IMR-90 (cell line): ENCODE measurements at regions not wholly inside any gene's neighbourhood (a gene's known extent, or its start where the extent isn't known, plus 50 kb on each side); places are given as distances from the start of the nearest gene placed in this dataset.

ENCODE experiments used
- ATAC-seq: fragments of 200-7000 bp; cut with Tn5 transposase; 2 replicates; pipeline ENCODE4 v1.9.1; 2020; ENCODE audit warnings: low read depth, mild to moderate bottlenecking, moderate library complexity
- BruUV-seq: library from RNA; stranded (reverse); fragments of 400-500 nt; replicated peaks from 2 replicates; lab custom pipeline; 2021; lab: Mats Ljungman, UMichigan
- CTCF ChIA-PET: fragments of 300-600 bp; formaldehyde crosslinking; extraction: SDS; loops from one replicate; lab custom pipeline; 2021; ENCODE audit warnings: antibody characterized with exemption; lab: Yijun Ruan, JAX
- POLR2A ChIA-PET: fragments of 300-600 bp; sonication (Branson Sonifier 250); formaldehyde crosslinking; loops from one replicate; lab custom pipeline; 2022; ENCODE audit warnings: antibody characterized with exemption; ENCODE audit not compliant: unreplicated experiment; lab: Charles Lee
- DNase-seq: peaks from one replicate; pipeline ENCODE4 v3.0.0; 2013
- H2AFZ ChIP-seq: replicated peaks from 2 replicates; pipeline ENCODE3; 2013; ENCODE audit warnings: low read length, mild to moderate bottlenecking; ENCODE audit not compliant: poor library complexity
- H2AK5ac ChIP-seq: 2 replicates; pipeline ENCODE4 v1.6.1; 2013; ENCODE audit warnings: low read depth, low read length, inconsistent platforms
- H2AK9ac ChIP-seq: replicated peaks from 2 replicates; pipeline ENCODE3; 2013; ENCODE audit warnings: mild to moderate bottlenecking, low read depth, low read length, moderate library complexity; ENCODE audit not compliant: poor library complexity
- H2BK120ac ChIP-seq: 2 replicates; pipeline ENCODE4 v1.6.1; 2013; ENCODE audit warnings: low read depth, low read length, inconsistent platforms
- H2BK15ac ChIP-seq: 3 replicates; pipeline ENCODE4 v1.6.1; 2013; ENCODE audit warnings: low read depth, low read length, inconsistent platforms
- H2BK20ac ChIP-seq: 2 replicates; pipeline ENCODE4 v1.6.1; 2013; ENCODE audit warnings: low read depth, mild to moderate bottlenecking, inconsistent platforms, low read length, moderate library complexity
- H2BK5ac ChIP-seq: 2 replicates; pipeline ENCODE4 v1.6.1; 2013; ENCODE audit warnings: mild to moderate bottlenecking, low read depth, low read length, inconsistent platforms; ENCODE audit not compliant: poor library complexity, severe bottlenecking
- H3K14ac ChIP-seq: replicated peaks from 2 replicates; pipeline ENCODE4 v1.6.1; 2013; ENCODE audit warnings: low read depth, low read length, inconsistent platforms
- H3K18ac ChIP-seq: 2 replicates; pipeline ENCODE4 v1.6.1; 2013; ENCODE audit warnings: low read depth, low read length, control low read depth
- H3K23ac ChIP-seq: 2 replicates; pipeline ENCODE4 v1.6.1; 2013; ENCODE audit warnings: low read depth, low read length, inconsistent platforms
- H3K27ac ChIP-seq: 2 replicates; pipeline ENCODE4 v1.5.1; 2013; ENCODE audit warnings: mild to moderate bottlenecking, control low read depth, low read length; ENCODE audit not compliant: insufficient read depth
- H3K27me3 ChIP-seq: 2 replicates; pipeline ENCODE4 v1.6.1; 2013; ENCODE audit warnings: low read length; ENCODE audit not compliant: control insufficient read depth, insufficient read depth
- H3K36me3 ChIP-seq: 2 replicates; pipeline ENCODE4 v1.6.1; 2013; ENCODE audit warnings: low read length, mixed read lengths; ENCODE audit not compliant: control insufficient read depth, insufficient read depth
- H3K4ac ChIP-seq: 2 replicates; pipeline ENCODE4 v1.6.1; 2013; ENCODE audit warnings: low read depth, low read length, inconsistent platforms
- H3K4me1 ChIP-seq: 2 replicates; pipeline ENCODE4 v1.6.1; 2013; ENCODE audit warnings: low read length, mixed read lengths; ENCODE audit not compliant: control insufficient read depth, insufficient read depth
- H3K4me2 ChIP-seq: 2 replicates; pipeline ENCODE4 v1.6.1; 2013; ENCODE audit warnings: low read depth, mild to moderate bottlenecking, control low read depth, low read length, moderate library complexity
- H3K4me3 ChIP-seq: 2 replicates; pipeline ENCODE4 v1.5.1; 2013; ENCODE audit warnings: low read depth, mild to moderate bottlenecking, control low read depth, low read length, moderate library complexity; ENCODE audit not compliant: insufficient read depth
- H3K56ac ChIP-seq: 2 replicates; pipeline ENCODE4 v1.6.1; 2013; ENCODE audit warnings: low read length, inconsistent platforms; ENCODE audit not compliant: insufficient read depth; ENCODE audit errors: extremely low read depth
- H3K79me1 ChIP-seq, 2 experiments: 2 replicates each; pipeline ENCODE4 v1.6.1; 2013; ENCODE audit warnings: low read length in 2 of 2, inconsistent platforms in 1 of 2, low read depth in 1 of 2
- H3K9ac ChIP-seq: 2 replicates; pipeline ENCODE4 v1.6.1; 2013; ENCODE audit warnings: low read depth, low read length, control low read depth
- H3K9me1 ChIP-seq: 2 replicates; pipeline ENCODE4 v1.6.1; 2013; ENCODE audit warnings: low read length, inconsistent platforms; ENCODE audit not compliant: insufficient read depth
- H3K9me3 ChIP-seq: 2 replicates; pipeline ENCODE4 v1.6.1; 2013; ENCODE audit warnings: low read length; ENCODE audit not compliant: control insufficient read depth, insufficient read depth
- H4K20me1 ChIP-seq: 2 replicates; pipeline ENCODE4 v1.6.1; 2013; ENCODE audit warnings: low read length, inconsistent platforms; ENCODE audit not compliant: insufficient read depth
- H4K5ac ChIP-seq: 2 replicates; pipeline ENCODE4 v1.6.1; 2013; ENCODE audit warnings: mild to moderate bottlenecking, low read depth, low read length, control low read depth
- H4K8ac ChIP-seq, 2 experiments: 2 replicates each; pipeline ENCODE4 v1.6.1; 2013; ENCODE audit warnings: low read depth in 2 of 2, low read length in 2 of 2, control low read depth in 1 of 2, inconsistent platforms in 1 of 2
- H4K91ac ChIP-seq: 2 replicates; pipeline ENCODE4 v1.6.1; 2013; ENCODE audit warnings: low read depth, low read length, inconsistent platforms; ENCODE audit not compliant: insufficient read depth
- BHLHE40 ChIP-seq: fragments of 150-350 bp; IDR thresholded peaks from 2 replicates; pipeline ENCODE4 v1.6.1; 2016; ENCODE audit warnings: mild to moderate bottlenecking, low read depth, low read length
- CEBPB ChIP-seq: IDR thresholded peaks from 2 replicates; pipeline ENCODE4 v1.6.1; 2012; ENCODE audit warnings: low read depth, low read length, improper control_type of control experiment
- CHD1 ChIP-seq: IDR thresholded peaks from 2 replicates; pipeline ENCODE4 v1.6.1; 2012; ENCODE audit warnings: low read depth, low read length, improper control_type of control experiment
- CTCF ChIP-seq: conservative IDR thresholded peaks from 2 replicates; pipeline ENCODE4 v1.5.1; 2012; ENCODE audit warnings: mild to moderate bottlenecking, low read depth, low read length, improper control_type of control experiment
- ELK1 ChIP-seq: fragments of 150-350 bp; IDR thresholded peaks from 2 replicates; pipeline ENCODE4 v1.6.1; 2016; ENCODE audit warnings: low read depth, mild to moderate bottlenecking, low read length, moderate library complexity, borderline replicate concordance
- FOS ChIP-seq: fragments of 150-350 bp; IDR thresholded peaks from 2 replicates; pipeline ENCODE4 v1.6.1; 2016; ENCODE audit warnings: low read depth, low read length
- MAFK ChIP-seq: IDR thresholded peaks from 2 replicates; pipeline ENCODE4 v1.6.1; 2012; ENCODE audit warnings: low read depth, low read length, improper control_type of control experiment
- MAZ ChIP-seq: IDR thresholded peaks from 2 replicates; pipeline ENCODE4 v1.6.1; 2012; ENCODE audit warnings: low read depth, mild to moderate bottlenecking, low read length, improper control_type of control experiment, moderate library complexity, borderline replicate concordance
- MXI1 ChIP-seq: IDR thresholded peaks from 2 replicates; pipeline ENCODE4 v1.6.1; 2012; ENCODE audit warnings: low read depth, mild to moderate bottlenecking, low read length, moderate library complexity, borderline replicate concordance
- NFE2L2 ChIP-seq: fragments of 150-350 bp; IDR thresholded peaks from 2 replicates; pipeline ENCODE4 v1.6.1; 2016; ENCODE audit warnings: low read depth, mild to moderate bottlenecking, low read length
- RAD21 ChIP-seq: IDR thresholded peaks from 2 replicates; pipeline ENCODE4 v1.6.1; 2012; ENCODE audit warnings: low read length, improper control_type of control experiment
- RCOR1 ChIP-seq: IDR thresholded peaks from 2 replicates; pipeline ENCODE4 v1.6.1; 2012; ENCODE audit warnings: mild to moderate bottlenecking, low read length, improper control_type of control experiment; ENCODE audit not compliant: insufficient replicate concordance
- RFX5 ChIP-seq: IDR thresholded peaks from 2 replicates; pipeline ENCODE4 v1.8.0; 2012; ENCODE audit warnings: low read depth, mild to moderate bottlenecking, low read length, moderate library complexity
- SMC3 ChIP-seq: fragments of 150-350 bp; IDR thresholded peaks from 2 replicates; pipeline ENCODE4 v1.6.1; 2016; ENCODE audit warnings: low read depth, mild to moderate bottlenecking, antibody characterized with exemption, low read length, moderate library complexity
- USF2 ChIP-seq: fragments of 150-350 bp; IDR thresholded peaks from 2 replicates; pipeline ENCODE4 v1.6.1; 2017; ENCODE audit warnings: mild to moderate bottlenecking, antibody characterized with exemption, low read length, low read depth
- dilution Hi-C: fragments of 300-500 bp; cut with HindIII; formaldehyde crosslinking; loops from one replicate; pipeline ENCODE4 v1.14.3; 2018; ENCODE audit warnings: low sequenced_read_pairs; ENCODE audit not compliant: unreplicated experiment
- in situ Hi-C: fragments of 300-500 bp; cut with MboI; formaldehyde crosslinking; loops from 3 replicates; pipeline ENCODE4 v1.14.3; 2019; ENCODE audit warnings: low sequenced_read_pairs, inconsistent platforms, mixed read lengths
- intact Hi-C: fragments of 100-400 bp; cut with micrococcal nuclease; formaldehyde crosslinking; loops from 2 replicates; pipeline ENCODE4 v1.10.0; 2022

GRCh38 chr3:132972333-132972732 lies 65.9 kb upstream of the TMEM108 start:
- no peak overlapping the region for H3K4me3 ChIP-seq
- no peak overlapping the region for H2BK120ac ChIP-seq
- no peak overlapping the region for H4K8ac ChIP-seq
- BruUV-seq: no TSS peak
- H2AK5ac ChIP-seq: no peak overlapping the region
- H2BK20ac ChIP-seq: no peak overlapping the region
- H3K4me2 ChIP-seq: no peak overlapping the region
- POLR2A ChIA-PET: no interaction called here
- H2AFZ ChIP-seq: no peak overlapping the region
- H2BK15ac ChIP-seq: no peak overlapping the region
- TF ChIP-seq CHD1 (no peak), RCOR1 (no peak), CTCF (no peak), USF2 (no peak), SMC3 (no peak), FOS (no peak), RFX5 (no peak), CEBPB (no peak), MAFK (no peak), ELK1 (no peak), RAD21 (no peak), BHLHE40 (no peak), NFE2L2 (no peak), MAZ (no peak), MXI1 (no peak)
- in situ Hi-C loops (no loop called here), intact Hi-C loops (no loop called here), dilution Hi-C loops (no loop called here)
- no peaks in the 10 kb centered on the region for H3K4me1 ChIP-seq
- no peaks in the 10 kb centered on the region for H4K20me1 ChIP-seq
- no peaks in the 10 kb centered on the region for H3K36me3 ChIP-seq
- DNase-seq: peak; percentile 19
- no peak overlapping the region for H4K91ac ChIP-seq
- no peaks in the 10 kb centered on the region for H3K27me3 ChIP-seq
- H3K18ac ChIP-seq: no peak overlapping the region
- no peak overlapping the region for H3K14ac ChIP-seq
- no peaks in the 10 kb centered on the region for H3K9me3 ChIP-seq
- H3K9me1 ChIP-seq: no peaks in the 10 kb centered on the region
- no peaks in the 10 kb centered on the region for H3K79me1 ChIP-seq
- H4K5ac ChIP-seq: no peak overlapping the region
- H3K4ac ChIP-seq: no peak overlapping the region
- no peak overlapping the region for H3K23ac ChIP-seq
- no peak overlapping the region for H3K56ac ChIP-seq
- no peak overlapping the region for H2AK9ac ChIP-seq
- no peak for ATAC-seq
- H3K9ac ChIP-seq: no peak overlapping the region
- CTCF ChIA-PET: no interaction called here
- H2BK5ac ChIP-seq: no peak overlapping the region
- H3K27ac ChIP-seq: no peak overlapping the region
